Epithelial cell of proximal tubule (primary cell): ENCODE measurements at regions not wholly inside any gene's neighbourhood (a gene's known extent, or its start where the extent isn't known, plus 50 kb on each side); places are given as distances from the start of the nearest gene placed in this dataset.
"Not testable (repeated sequence)": the region's sequence is repeated elsewhere in the genome, so short reads cannot be mapped to it uniquely, and the experiment has no call there.

ENCODE experiments used
- DNase-seq: peaks from one replicate; pipeline ENCODE4 v3.0.0-alpha.2; 2011; ENCODE audit warnings: low read depth
- H3K4me3 ChIP-seq: 2 replicates; pipeline ENCODE4 v1.5.1; 2011; ENCODE audit warnings: low read depth, mild to moderate bottlenecking, low read length
- TF ChIP-seq, protein P1 (sequence below): conservative IDR thresholded peaks from 2 replicates; pipeline ENCODE4 v1.5.1; 2012; ENCODE audit warnings: low read depth, mild to moderate bottlenecking, low read length

- TF ChIP-seq, protein P1, sequence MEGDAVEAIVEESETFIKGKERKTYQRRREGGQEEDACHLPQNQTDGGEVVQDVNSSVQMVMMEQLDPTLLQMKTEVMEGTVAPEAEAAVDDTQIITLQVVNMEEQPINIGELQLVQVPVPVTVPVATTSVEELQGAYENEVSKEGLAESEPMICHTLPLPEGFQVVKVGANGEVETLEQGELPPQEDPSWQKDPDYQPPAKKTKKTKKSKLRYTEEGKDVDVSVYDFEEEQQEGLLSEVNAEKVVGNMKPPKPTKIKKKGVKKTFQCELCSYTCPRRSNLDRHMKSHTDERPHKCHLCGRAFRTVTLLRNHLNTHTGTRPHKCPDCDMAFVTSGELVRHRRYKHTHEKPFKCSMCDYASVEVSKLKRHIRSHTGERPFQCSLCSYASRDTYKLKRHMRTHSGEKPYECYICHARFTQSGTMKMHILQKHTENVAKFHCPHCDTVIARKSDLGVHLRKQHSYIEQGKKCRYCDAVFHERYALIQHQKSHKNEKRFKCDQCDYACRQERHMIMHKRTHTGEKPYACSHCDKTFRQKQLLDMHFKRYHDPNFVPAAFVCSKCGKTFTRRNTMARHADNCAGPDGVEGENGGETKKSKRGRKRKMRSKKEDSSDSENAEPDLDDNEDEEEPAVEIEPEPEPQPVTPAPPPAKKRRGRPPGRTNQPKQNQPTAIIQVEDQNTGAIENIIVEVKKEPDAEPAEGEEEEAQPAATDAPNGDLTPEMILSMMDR: no peak
- H3K4me3 ChIP-seq: no peak overlapping the region
- no peak for DNase-seq
These were observed 345.9 kb upstream of the SPHKAP start for GRCh38 chr2:228527197-228527881.

DNA sequence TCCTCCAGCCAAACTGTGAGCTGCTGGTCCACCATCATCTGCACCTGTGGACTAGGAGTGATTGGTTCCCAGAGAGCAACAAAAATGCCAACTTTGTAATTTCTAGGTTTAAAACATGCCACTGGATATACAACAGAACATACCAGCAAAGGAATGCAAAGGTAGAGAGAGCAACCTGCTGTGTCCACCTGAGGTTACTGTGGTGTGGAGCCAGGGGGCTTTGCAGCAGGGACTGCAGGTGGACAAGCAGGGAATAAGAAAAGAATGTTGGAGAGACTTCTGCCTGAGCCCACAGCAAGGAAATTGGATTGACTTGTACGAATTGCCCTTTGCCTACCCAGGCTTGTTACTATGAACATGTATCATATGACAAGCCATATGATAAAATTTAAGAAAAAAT lies 345.2 kb upstream of the SPHKAP start:
- DNase-seq: no peak
- no peak overlapping the region for H3K4me3 ChIP-seq
- TF ChIP-seq, protein P1: no peak

GRCh38 chr2:228522977-228523376 lies 341.5 kb upstream of the SPHKAP start:
- no peak for DNase-seq
- TF ChIP-seq, protein P1: no peak
- no peak overlapping the region for H3K4me3 ChIP-seq

DNA sequence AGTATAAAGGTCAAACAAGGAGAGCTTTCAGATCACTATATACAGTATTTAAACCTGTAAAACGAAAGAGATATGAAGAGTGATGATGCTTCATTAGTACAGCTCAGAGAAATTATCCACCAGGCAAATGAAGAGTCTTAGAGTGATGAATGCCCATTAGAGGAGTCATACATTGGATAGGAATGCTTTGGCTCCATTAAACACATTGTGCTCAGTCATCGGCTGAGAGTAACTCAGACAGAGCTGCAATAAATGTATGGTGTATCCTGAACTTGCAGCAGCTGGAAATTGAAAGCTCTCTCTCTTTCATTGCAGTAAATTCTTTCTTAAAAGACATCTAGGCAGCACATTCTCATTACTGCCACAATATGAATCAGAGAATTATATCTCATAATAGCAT lies 340.8 kb upstream of the SPHKAP start:
- H3K4me3 ChIP-seq: no peak overlapping the region
- DNase-seq: no peak
- TF ChIP-seq, protein P1: no peak

- H3K4me3 ChIP-seq: no peak overlapping the region
- DNase-seq: no peak
- TF ChIP-seq, protein P1: no peak
These were observed 338.1 kb upstream of the SPHKAP start for GRCh38 chr2:228519561-228519960.

- TF ChIP-seq, protein P1: no peak
- no peak for DNase-seq
- no peak overlapping the region for H3K4me3 ChIP-seq
These were observed 334.5 kb upstream of the SPHKAP start for GRCh38 chr2:228516019-228516418.

DNA sequence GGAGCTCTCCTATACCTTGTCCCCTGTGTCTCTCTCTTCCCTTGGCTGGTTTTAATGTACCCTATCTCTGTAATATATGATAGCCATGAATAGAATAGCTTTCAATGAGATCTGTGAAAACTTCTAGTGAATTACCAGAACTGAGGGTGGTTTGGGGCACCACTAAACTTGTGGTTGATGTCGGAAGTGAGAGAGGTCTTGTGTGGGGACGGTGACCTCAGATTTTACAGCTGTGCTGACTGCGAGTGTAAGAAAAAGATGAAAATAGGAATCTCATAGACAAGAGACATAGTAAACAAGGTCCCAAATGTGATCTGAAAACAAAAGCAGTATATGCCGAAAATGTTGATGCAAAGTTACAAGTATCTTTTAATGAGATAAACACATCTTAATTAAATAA lies 332.0 kb upstream of the SPHKAP start:
- DNase-seq, H3K4me3 ChIP-seq: not testable (repeated sequence)

- DNase-seq: no peak
- TF ChIP-seq, protein P1: no peak
- no peak overlapping the region for H3K4me3 ChIP-seq
These were observed 327.5 kb upstream of the SPHKAP start for GRCh38 chr2:228509021-228509420.
